DOHH2 (cell line): ENCODE measurements at regions not wholly inside any gene's neighbourhood (a gene's known extent, or its start where the extent isn't known, plus 50 kb on each side); places are given as distances from the start of the nearest gene placed in this dataset.

Source experiments
- H3F3A ChIP-seq: fragments of 200-600 bp; sonication (generic), shearing (Covaris generic); 2 replicates; pipeline ENCODE4 v1.6.0; 2016; ENCODE audit warnings: antibody characterized with exemption, mild to moderate bottlenecking; ENCODE audit not compliant: control insufficient read depth, insufficient read depth
- H3K27ac ChIP-seq: fragments of 200-600 bp; sonication (generic); 2 replicates; pipeline ENCODE4 v1.5.1; 2014; ENCODE audit warnings: low read depth, mild to moderate bottlenecking, low read length, moderate library complexity
- H3K27me3 ChIP-seq: fragments of 200-600 bp; sonication (generic); 2 replicates; pipeline ENCODE4 v1.6.1; 2014; ENCODE audit warnings: mild to moderate bottlenecking, low read length, mixed read lengths; ENCODE audit not compliant: control insufficient read depth
- H3K36me3 ChIP-seq: fragments of 200-600 bp; sonication (generic); 2 replicates; pipeline ENCODE4 v1.6.1; 2014; ENCODE audit warnings: mild to moderate bottlenecking, low read length, moderate library complexity, mixed read lengths; ENCODE audit not compliant: control insufficient read depth
- H3K4me1 ChIP-seq: fragments of 200-600 bp; sonication (generic); 2 replicates; pipeline ENCODE4 v1.6.1; 2014; ENCODE audit warnings: mild to moderate bottlenecking, low read length, mixed read lengths; ENCODE audit not compliant: control insufficient read depth
- H3K4me2 ChIP-seq: fragments of 200-600 bp; sonication (generic); 2 replicates; pipeline ENCODE4 v1.6.0; 2014; ENCODE audit warnings: mild to moderate bottlenecking, low read length, moderate library complexity
- H3K4me3 ChIP-seq: fragments of 200-600 bp; sonication (generic); 2 replicates; pipeline ENCODE4 v1.5.1; 2014; ENCODE audit warnings: mild to moderate bottlenecking, low read length, mixed read lengths
- H3K79me2 ChIP-seq: fragments of 200-600 bp; sonication (generic); 2 replicates; pipeline ENCODE4 v1.6.1; 2014; ENCODE audit warnings: mild to moderate bottlenecking, low read length, mixed read lengths; ENCODE audit not compliant: control insufficient read depth
- H3K9me2 ChIP-seq: fragments of 200-600 bp; sonication (generic); replicated peaks from 2 replicates; pipeline ENCODE4 v1.6.1; 2014; ENCODE audit warnings: mild to moderate bottlenecking, low read length, mixed read lengths; ENCODE audit not compliant: control insufficient read depth
- H3K9me3 ChIP-seq: fragments of 200-600 bp; sonication (generic); 2 replicates; pipeline ENCODE4 v1.6.1; 2014; ENCODE audit warnings: antibody characterized with exemption, low read length, mixed read lengths; ENCODE audit not compliant: control insufficient read depth, insufficient read depth
- H4K20me1 ChIP-seq: fragments of 200-600 bp; sonication (generic); 2 replicates; pipeline ENCODE4 v1.6.0; 2014; ENCODE audit warnings: low read depth, mild to moderate bottlenecking, antibody characterized with exemption, low read length, moderate library complexity; ENCODE audit not compliant: control insufficient read depth, insufficient read depth
- CTCF ChIP-seq: fragments of 200-600 bp; sonication (generic); IDR thresholded peaks from one replicate; pipeline ENCODE4 v1.5.1; 2014; ENCODE audit warnings: antibody characterized with exemption, mild to moderate bottlenecking, low read depth, low read length; ENCODE audit not compliant: poor library complexity, severe bottlenecking
- EZH2phosphoT487 ChIP-seq: fragments of 200-600 bp; sonication (generic); IDR thresholded peaks from 2 replicates; pipeline ENCODE4 v1.6.1; 2017; ENCODE audit warnings: borderline replicate concordance, mild to moderate bottlenecking, antibody characterized with exemption, low read length, moderate library complexity, mixed read lengths

- no peaks in the 10 kb centered on the region for H3K27me3 ChIP-seq
- H3K4me2 ChIP-seq = no peak overlapping the region
- no peaks in the 10 kb centered on the region for H3F3A ChIP-seq
- H3K4me1 ChIP-seq = no peaks in the 10 kb centered on the region
- H3K9me2 ChIP-seq = no peaks in the 10 kb centered on the region
- H3K9me3 ChIP-seq = no peaks in the 10 kb centered on the region
- H3K79me2 ChIP-seq = no peaks in the 10 kb centered on the region
- TF ChIP-seq CTCF = no peak
- H3K36me3 ChIP-seq = no peaks in the 10 kb centered on the region
- H4K20me1 ChIP-seq = no peaks in the 10 kb centered on the region
- H3K4me3 ChIP-seq = no peak overlapping the region
- H3K27ac ChIP-seq = no peak overlapping the region
These were observed 404.9 kb downstream of the BCL11B start for GRCh38 chr14:98867146-98867545.

GRCh38 chr14:98867726-98868125 is 404.3 kb downstream of the BCL11B start:
- Histone ChIP-seq H3K36me3 (no peaks in the 10 kb centered on the region), H3K4me1 (no peaks in the 10 kb centered on the region), H3K27me3 (no peaks in the 10 kb centered on the region), H3K27ac (no peak overlapping the region), H3K4me3 (no peak overlapping the region), H3K79me2 (no peaks in the 10 kb centered on the region), H3F3A (no peaks in the 10 kb centered on the region), H4K20me1 (no peaks in the 10 kb centered on the region), H3K9me3 (no peaks in the 10 kb centered on the region), H3K9me2 (no peaks in the 10 kb centered on the region), H3K4me2 (no peak overlapping the region)
- no peak for TF ChIP-seq CTCF
- TF ChIP-seq EZH2phosphoT487 = no peak

- no peaks in the 10 kb centered on the region for H3K9me2 ChIP-seq
- H3K4me1 ChIP-seq = no peaks in the 10 kb centered on the region
- H4K20me1 ChIP-seq = no peaks in the 10 kb centered on the region
- H3K4me3 ChIP-seq = no peak overlapping the region
- H3K79me2 ChIP-seq = no peaks in the 10 kb centered on the region
- no peaks in the 10 kb centered on the region for H3K27me3 ChIP-seq
- no peaks in the 10 kb centered on the region for H3K9me3 ChIP-seq
- no peaks in the 10 kb centered on the region for H3K36me3 ChIP-seq
- H3F3A ChIP-seq = no peaks in the 10 kb centered on the region
- no peak overlapping the region for H3K4me2 ChIP-seq
- TF ChIP-seq CTCF = no peak
- no peak for TF ChIP-seq EZH2phosphoT487
- H3K27ac ChIP-seq = no peak overlapping the region
These were observed 403.1 kb downstream of the BCL11B start for GRCh38 chr14:98868866-98869265.

GRCh38 chr14:98871796-98872195 is 400.2 kb downstream of the BCL11B start:
- TF ChIP-seq EZH2phosphoT487 (no peak), CTCF (no peak)
- H3K9me3 ChIP-seq = no peaks in the 10 kb centered on the region
- no peaks in the 10 kb centered on the region for H3K79me2 ChIP-seq
- no peaks in the 10 kb centered on the region for H3K27me3 ChIP-seq
- H3K27ac ChIP-seq = no peak overlapping the region
- no peaks in the 10 kb centered on the region for H3F3A ChIP-seq
- no peak overlapping the region for H3K4me3 ChIP-seq
- H3K36me3 ChIP-seq = no peaks in the 10 kb centered on the region
- no peaks in the 10 kb centered on the region for H4K20me1 ChIP-seq
- H3K4me2 ChIP-seq = no peak overlapping the region
- no peaks in the 10 kb centered on the region for H3K9me2 ChIP-seq
- H3K4me1 ChIP-seq = no peaks in the 10 kb centered on the region
